Stimulated activated CD8-positive, alpha-beta memory T cell treated with anti-CD3 and anti-CD28 coated beads, Interleukin-4, amount 100 ng/mL, for 24 hours (primary cell): ENCODE measurements at regions not wholly inside any gene's neighbourhood (a gene's known extent, or its start where the extent isn't known, plus 50 kb on each side); places are given as distances from the start of the nearest gene placed in this dataset.
A peak's percentile ranks its signal among the peaks of the same experiment; 100 is the strongest.
"Not testable (repeated sequence)": the region's sequence is repeated elsewhere in the genome, so short reads cannot be mapped to it uniquely, and the experiment has no call there.

Experiments
- DNase-seq: peaks from one replicate; pipeline ENCODE4 v3.0.0-alpha.2; 2020; ENCODE audit warnings: low read depth

DNA sequence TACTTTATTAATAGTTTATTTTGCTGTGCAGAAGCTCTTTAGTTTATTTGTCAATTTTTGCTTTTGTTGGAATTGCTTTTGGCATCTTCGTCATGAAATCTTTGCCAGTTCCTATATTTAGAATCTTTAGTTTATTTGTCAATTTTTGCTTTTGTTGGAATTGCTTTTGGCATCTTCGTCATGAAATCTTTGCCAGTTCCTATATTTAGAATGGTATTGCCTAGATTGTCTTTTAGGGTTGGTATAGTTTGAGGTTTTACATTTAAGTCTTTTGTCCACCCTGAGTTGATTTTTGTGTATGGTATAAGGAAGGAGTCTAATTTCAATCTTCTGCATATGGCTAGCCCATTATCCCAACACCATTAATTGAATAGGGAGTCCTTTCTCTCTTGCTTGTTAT is 93.9 kb upstream of the TCF21 start:
- DNase-seq: not testable (repeated sequence)

DNA sequence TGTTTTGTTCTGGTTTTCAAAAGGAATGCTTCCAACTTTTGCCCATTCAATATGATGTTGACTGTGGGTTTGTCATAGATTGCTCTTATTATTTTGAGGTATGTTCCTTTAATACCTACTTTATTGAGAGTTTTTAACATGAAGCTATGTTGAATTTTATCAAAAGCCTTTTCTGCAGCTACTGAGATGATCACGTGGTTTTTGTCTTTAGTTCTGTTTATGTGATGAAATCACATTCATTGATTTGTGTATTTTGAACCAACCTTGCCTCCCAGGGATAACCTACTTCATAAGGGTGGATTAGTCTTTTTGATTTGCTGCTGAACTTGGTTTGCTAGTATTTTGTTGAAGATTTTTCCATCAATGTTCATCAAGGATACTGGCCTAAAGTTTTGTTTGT is 92.7 kb upstream of the TCF21 start:
- DNase-seq: no peak

DNA sequence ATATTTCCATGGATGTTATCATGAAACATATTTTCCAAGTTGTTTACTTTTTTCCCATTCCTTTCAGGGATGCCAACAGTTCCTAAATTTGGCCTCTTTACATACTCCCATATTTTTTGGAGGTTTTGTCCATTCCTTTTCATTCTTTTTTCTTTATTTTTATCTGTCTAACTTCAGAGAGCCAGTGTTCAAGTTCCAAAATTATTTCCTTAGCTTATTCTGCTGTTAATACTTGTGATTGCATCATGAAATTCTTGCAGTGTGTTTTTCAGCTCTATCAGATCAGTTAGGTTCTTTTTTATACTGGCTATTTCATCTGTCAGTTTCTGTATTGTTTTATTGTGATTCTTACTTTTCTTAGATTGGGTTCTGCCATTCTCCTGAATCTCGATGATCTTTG is 89.9 kb upstream of the TCF21 start:
- DNase-seq: no peak

DNA sequence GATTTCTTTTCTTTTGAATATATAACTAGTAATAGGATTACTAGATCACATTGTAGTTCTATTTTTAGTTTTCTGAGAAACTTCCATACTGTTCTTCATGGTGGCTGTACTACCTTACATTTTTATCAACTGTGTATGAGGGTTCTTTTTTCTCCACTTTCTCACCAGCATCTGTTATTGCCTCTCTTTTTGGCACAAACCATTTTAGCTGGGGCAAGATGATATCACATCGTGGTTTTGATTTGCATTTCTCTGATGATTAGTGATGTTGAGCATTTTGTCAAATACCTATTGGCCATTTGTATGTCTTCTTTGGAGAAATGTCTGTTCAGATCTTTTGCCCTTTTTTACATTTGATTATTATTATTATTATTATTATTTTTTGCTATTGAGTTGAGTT is 86.1 kb upstream of the TCF21 start:
- no peak for DNase-seq

DNA sequence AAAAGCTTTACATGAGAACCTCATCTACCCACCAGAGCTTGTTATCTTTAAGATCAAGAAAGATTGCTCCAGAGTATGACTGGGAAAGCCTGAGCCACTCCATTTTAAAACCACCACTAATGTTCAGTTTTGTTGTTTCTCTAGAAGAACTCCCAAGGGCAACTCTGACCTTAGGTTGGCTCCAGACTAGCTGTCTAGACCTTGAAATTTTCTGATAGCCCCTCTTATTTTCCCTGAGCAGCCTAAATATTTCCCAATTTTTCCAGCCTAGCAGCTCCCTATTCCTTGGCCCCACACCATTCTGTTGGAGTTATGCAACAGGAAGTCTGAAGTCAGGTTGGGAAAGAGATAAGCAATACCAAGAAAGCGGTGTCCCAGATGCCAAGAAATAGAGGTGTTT is 84.6 kb upstream of the TCF21 start:
- no peak for DNase-seq

DNA sequence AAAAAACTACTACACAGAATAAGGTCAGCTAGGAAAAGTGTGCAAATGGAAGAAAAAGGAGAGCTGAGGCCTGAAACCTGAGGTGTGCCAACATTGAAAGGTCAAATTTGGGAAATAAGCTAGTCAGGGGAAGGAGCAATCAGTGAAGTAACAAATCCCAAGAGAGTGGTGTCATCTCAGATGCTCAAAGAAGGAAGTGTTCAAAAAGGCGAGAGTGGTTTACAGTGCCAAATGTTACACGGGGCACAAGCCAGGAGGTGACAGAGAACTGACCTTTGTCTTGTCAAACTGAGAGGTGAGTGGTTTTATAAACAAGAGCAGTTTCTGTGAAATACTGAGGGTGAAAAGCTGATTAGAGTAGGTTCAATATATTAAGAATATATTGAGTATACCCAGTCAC is 83.0 kb upstream of the TCF21 start:
- no peak for DNase-seq

DNA sequence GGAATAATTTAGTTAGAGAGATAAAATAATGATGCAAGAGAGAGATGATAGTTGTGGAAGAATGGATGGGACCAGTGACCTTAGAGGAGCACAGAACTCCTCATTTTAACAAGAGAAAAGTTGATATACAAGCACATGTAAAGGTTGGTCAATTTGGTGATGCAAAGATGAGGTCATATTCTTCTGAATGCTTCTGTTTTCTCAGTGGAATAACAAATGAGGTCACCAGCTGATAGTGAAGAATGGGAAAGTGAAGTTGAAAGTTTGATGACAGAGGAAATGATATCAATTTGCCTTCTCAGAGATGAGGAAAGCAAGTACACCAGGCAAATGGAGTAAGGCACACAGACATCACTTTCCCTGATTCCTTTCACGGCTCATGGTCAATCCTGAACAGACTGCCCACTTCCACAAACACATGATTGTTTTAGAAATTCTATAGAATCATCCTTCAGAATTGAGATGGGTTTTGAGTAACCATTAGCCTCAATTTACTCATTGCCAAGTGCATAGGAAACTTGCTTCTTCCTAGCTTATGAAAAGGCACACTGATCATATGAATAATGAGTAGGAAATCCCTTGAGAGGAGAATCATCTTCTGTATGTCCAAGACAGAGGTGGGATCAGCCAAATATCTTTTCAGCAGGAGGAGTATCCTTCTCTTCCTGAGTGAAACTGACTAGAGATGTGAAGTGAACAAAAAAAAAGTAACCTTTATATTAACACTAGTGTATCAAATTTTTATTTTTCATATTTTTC is 82.4 kb upstream of the TCF21 start:
- DNase-seq: no peak

DNA sequence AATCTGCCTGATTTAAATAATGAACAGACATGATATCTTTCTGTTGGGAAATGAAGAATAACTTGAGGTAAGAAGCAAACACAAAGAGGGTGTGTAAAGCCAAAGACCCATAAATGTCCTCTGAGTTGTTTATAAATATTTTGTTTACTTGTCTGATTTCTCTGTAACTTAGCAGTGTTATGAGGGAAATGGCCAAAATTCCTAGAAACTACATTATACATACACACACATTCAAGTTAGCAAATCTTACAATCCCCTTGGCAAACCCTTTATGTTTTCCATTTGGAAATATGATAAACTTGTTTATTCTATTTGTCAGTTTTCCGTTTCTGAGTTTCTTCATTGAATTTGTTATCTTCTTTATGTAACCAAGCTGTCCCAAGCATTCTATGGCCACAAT is 81.4 kb upstream of the TCF21 start:
- DNase-seq: no peak

DNA sequence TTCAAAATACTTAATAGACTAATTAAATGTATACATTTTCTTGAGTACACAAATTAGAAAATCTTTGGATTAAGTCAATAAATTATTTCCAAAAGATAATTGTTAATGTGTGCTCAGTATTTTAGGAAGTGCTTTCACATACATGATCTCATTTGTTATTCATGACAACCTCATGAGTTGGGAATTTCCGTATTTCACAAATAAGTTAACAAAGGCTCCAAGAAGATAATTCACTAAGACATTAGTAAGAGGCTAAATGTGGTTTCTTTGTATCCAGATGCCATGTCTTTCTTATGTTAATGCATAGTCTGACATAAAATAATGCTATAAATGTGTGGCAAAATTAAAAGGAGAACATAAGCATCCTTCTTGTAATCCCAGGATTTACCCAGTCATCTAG is 79.5 kb upstream of the TCF21 start:
- no peak for DNase-seq

DNA sequence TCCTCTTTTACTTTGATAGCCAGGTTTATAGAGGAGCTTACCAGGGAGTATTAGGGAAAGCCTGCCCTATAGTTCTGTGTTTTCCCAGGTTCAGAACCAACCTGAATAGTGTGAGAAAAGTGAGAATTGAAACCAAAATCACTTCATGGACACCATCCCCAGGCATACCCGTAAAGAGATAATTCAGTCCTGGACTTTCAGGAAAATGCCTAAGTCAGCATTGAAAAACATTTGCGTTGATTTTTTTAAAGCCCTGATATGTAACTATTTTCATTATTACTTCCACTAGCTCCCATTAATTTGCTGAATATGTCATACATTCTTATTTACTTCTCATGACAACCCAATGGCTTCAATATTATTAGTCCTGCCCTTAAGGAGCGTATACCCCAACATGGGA is 77.4 kb upstream of the TCF21 start:
- no peak for DNase-seq

DNA sequence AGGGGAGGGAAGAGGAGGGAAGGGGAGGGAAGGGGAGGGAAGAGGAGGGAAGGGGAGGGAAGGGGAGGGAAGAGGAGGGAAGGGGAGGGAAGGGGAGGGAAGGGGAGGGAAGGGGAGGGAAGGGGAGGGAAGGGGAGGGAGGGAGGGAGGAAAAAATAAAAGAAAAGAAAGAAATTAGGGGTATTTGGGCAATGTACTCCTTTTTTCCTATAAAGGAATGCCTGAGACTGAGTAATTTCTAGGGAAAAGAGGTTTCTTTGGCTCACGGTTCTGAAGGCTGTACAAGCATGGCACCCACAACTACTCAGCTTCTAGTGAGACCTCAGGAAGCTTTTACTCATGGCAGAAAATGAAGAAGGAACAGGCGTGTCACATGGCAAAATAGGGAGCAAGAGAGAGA is 76.5 kb upstream of the TCF21 start:
- not testable (repeated sequence) for DNase-seq

DNA sequence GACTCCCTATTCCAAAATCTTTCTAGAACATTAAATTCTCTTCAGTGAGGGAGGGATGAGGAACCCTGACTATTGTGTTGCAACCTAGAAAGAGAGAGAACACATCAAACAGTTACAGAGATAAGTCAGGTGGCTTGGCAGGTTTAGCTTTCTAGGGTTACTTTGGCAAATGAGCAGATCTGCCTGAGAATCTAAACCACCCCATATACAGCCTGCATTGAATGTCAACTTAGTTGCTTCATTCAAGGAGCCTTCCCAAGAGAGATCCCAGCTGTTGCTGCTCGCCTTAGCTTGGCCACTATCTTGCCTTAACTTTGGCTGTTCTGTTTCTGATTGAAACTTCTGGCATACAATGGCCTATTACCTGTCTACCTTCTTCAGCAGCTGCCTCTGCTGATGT is 74.7 kb upstream of the TCF21 start:
- no peak for DNase-seq

DNA sequence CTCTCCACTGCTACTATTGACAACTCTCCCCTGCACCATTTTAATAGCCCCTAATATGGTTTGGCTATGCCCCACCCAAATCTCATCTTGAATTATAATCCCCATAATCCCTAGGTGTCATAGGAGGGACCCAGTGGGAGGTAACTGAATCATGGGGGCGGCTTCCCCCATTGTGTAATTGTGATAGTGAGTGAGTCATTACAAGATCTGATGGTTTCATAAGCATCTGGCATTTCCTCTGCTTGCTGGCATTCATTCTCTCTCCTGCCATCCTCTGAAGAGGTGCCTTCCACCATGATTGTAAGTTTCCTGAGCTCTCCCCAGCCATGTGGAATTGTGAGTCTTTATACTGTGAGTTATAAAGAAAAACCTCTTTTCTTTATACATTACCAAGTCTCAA is 74.1 kb upstream of the TCF21 start:
- no peak for DNase-seq

DNA sequence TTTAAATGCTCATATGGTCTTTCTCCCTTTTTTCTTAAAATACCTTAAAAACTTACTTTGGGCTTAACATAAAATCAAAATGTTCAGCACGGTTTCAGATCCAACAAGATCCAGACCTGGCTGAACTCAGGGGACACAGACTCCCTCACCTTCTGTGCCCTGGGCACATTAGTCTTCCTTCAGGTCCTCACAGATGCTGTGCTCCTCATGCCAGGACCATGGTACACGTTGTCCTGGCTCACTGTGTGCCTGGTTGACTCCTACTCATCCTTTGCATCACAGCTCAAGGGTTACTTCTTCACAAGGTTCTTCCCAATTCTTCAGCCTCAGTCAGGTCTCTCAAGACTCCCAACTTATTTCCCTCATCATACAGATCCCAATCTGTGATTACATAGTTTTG is 73.6 kb upstream of the TCF21 start:
- no peak for DNase-seq

DNA sequence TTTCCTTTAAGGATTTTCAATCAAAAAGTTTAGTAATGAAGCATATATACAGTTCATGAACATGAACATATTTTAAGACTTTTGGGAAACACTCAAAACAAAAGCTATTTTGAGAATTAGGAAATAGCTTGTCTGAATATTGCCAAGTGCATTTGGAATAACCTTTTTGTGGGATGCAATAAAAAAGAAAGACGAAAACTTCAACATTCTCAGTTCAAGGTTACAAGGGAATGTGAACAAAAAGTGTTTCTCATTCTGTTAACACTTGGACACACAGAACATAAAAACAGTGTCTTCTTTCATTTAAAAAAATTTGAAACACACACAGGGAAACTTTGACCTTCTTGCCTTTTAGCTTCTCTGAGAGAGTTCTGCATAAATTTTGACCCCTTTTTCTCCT is 72.7 kb upstream of the TCF21 start:
- DNase-seq: no peak

DNA sequence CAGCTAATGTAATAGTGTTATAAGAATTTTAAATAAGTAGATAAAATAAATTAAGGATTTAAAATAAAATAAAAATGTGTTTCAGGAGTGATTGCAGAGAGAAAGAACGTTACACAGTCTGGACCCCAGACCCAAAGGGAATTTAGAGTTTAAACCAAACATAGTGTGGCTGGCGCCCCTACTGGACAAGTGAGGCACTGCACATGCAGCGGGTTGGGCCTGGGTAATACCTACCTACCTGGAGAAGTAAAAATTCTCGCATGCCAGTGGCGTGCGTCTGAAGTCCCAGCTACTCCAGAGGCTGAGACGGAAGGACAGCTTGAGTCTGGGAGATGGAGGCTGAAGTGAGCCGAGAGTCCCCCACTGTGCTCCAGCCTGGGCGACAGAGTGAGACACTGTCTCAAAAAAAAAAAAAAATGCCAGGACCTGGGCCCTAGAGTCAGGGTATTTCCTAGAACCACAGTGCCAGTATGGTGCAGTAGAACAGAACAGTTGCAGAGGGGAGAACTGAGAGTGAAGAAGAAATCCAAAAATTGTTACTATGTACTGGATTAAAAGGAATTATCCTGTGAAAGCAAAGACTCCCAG is 71.4 kb upstream of the TCF21 start:
- peak; percentile 25 for DNase-seq

DNA sequence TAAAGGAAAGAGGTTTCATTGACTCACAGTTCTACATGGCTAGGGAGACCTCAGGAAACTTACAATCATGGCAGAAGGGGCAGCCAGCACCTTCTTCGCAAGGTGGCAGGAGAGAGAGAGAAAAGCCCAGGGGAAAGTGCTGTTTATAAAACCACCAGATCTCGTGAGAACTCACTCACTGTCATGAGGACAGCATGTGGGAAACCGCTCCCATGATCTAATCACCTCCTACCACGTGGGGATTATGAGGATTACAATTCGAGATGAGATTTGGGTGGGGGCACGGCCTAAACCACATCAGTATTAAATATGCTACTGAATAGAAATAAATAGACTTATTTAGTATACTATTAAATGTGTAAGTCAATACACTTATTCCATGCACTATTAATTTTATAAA is 70.6 kb upstream of the TCF21 start:
- DNase-seq: no peak

DNA sequence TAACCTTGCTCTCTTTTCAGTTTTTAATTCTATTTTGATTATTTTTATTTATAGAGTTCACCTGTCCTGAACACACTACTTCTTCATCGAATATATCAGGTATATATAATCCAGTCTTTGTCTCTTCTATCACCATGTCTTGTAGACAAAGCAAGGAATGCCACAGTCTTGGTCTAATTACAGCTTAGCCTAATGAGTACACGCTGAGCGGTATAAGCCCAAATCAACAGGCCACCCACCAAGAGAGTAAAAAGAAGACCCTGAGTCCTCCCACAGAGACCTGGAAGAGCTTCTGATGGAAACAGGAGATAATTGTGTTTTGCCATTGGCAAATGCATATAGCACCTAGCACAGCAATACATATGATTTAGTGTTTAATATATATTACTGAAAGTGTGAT is 68.7 kb upstream of the TCF21 start:
- DNase-seq: no peak

DNA sequence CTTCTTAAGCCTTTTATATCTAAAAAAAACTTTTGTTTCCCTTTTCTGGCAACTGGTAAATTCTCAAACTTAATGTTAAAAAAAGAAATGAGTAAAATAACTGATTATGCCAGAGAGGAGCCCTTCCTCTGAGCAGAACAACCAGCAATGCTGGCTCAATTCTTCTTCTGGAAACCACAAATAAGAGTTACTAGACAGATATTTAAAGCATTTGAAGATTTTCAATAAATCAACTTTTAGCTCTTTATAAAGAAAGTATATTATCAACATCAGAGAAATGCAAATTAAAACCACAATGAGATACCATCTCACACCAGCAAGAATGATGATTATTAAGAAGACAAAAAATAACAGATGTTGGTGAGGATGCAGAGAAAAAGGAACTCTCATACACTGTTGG is 61.1 kb upstream of the TCF21 start:
- no peak for DNase-seq

DNA sequence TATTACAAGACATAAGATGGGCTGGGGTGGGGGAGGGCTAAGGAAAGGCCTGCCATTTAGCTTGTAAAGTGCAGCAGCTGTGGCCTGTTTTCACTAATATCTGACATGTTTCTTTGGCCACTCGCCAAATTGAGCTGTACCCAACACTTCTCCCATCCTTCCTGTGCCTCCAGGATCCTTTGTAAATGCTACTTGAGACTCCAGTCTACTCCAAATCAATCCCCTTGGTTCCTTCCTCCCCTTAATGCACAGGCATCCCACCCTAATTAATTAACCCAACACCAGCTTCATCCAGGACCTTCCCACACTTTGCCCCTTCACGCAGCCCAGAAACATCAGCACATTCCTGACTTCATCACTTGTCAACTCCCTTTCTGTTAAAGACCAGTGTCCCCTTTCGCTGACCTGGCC is 55.0 kb upstream of the TCF21 start:
- no peak for DNase-seq

DNA sequence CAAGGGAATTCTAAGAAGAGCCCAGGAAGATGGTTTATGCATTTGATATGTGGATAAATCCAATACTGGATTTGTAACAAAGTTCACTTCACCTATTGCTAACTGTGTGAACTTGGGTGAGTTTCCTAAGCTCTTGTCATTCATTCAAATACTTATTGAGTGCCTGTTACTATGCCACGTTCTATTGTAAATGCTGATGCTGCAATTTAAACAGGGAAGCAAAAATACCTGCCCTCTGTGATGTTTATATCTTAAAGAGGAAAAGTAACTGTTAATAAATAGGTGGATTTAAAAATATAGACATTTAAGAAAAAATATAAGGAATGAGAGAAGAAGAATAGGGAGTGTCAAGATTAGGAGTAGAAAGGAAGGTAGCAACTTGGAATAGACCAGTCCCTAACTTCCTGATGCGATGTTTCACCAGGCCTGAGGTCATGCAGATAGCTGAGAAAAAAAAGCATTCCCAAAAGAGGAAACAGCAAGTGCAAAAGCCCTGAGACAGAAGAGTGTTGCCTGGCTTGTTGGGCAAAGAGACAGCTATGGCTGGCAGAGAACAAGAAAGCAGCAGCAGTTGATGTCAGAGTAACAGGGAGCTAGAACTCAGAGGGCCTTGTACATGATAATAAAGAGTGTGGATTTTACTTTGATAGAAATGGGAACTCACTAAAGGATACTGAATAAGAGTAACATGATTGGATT is 54.3 kb upstream of the TCF21 start:
- DNase-seq: no peak

DNA sequence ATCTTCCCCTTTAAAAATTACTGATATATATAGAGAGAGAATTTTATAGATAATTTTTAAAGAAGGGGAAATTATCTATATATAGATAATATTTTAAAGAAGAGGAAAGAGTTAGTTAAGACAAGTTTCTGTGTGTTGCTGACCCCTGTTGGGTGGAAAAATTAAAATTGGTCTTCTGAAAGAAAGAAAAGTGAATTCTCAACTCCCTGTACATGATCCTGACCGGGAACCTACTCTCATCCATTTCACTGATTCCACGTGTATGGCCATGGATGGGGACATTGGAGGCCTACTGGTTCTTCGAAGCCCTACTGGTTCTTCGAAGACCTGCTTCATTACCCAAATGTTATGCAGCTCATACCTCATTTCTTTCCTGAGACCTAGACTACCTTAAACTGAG is 53.0 kb upstream of the TCF21 start:
- no peak for DNase-seq

DNA sequence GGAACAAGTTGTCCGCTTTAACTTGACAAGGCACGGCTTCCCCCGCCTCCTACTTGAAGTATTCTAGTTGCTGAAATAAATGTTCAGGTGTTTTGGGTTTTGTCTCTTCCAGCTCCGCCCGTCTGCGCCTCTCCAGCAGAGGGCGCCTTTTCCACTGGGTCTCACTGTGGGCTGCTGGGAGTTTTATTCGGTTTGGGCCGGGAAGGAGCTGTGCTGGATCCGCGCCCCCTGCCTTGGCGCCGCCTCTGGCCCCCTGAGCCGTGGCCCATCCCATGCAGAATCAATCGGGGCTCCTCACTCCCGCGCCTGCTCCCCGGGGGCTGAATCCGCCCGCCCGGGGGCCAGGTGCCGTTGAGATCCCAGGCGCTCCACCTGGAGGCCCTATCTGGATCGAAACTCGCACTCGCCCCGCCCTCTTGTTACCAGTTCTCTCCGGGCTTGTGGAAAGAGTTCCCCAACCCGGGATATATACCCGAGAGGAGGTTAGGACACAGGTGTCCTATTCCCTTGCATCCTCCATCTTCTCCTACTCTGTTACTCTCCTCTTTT is 51.0 kb upstream of the TCF21 start:
- peak; percentile 34 for DNase-seq
